Renal cortex interstitium (tissue), 11 donors: ENCODE measurements at regions not wholly inside any gene's neighbourhood (a gene's known extent, or its start where the extent isn't known, plus 50 kb on each side); places are given as distances from the start of the nearest gene placed in this dataset.

Experiments used
- DNase-seq, 11 donors: peaks; one replicate each; pipeline ENCODE4 v3.0.0-alpha.2; 2013; ENCODE audit warnings: low read depth in 9 of 11, low spot score in 4 of 11; ENCODE audit errors: extremely low read depth in 1 of 11

GRCh38 chr9:26604076-26604662, 288.4 kb downstream of the CAAP1 start:
- DNase-seq = no peak

GRCh38 chr9:26603617-26604016, 289.0 kb downstream of the CAAP1 start:
- DNase-seq = no peak

DNA sequence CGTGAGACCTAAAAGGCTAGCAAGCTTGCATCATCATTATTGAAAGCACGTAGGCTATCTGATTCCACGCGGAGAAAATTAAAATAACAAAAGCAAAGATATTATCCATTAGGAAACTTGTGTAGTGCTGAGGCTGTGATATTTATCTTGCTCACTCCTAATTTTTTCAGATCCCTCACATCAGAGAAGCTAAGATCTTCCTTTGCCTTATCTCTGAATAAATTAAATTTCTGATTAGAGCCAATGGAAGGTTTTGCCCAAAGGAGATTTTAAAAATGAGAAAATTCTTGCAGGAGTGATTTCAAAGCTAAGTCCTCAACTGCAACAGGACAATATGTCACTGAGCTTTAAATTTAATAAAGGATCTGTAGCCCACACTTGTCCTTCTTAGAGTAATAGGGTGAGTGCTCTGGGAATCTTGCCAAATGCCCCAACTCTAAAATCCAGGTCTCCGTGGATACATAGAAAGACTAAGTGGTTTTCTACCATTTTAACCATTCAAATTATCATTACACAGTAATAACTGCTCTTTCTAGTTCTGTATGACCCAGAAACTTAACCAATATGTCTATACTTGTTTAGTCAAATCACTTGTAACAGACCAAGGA, 295.0 kb downstream of the CAAP1 start:
- DNase-seq = no peak

DNA sequence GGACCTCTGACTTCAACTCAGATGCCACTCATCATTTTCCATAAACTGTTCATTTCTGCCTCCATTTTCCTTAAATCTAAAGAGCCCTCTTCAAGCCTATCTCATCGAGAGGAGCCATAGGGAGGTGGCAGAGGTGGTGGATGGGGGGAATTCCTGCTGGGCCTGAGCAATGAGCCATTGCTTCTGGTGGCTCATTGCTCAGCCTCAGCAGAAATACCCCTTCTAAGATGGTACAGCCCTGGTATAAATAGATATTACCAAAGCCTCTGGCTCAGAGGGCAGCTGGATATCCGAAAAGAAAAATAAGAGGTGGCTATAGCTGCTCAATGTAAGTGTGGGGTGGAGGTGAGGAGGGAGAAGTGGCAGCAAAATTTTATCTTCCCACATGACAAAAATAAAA, 313.5 kb downstream of the CAAP1 start:
- DNase-seq = no peak

- DNase-seq = no peak
Observed at GRCh38 chr9:26574898-26575440, 317.6 kb downstream of the CAAP1 start.

DNA sequence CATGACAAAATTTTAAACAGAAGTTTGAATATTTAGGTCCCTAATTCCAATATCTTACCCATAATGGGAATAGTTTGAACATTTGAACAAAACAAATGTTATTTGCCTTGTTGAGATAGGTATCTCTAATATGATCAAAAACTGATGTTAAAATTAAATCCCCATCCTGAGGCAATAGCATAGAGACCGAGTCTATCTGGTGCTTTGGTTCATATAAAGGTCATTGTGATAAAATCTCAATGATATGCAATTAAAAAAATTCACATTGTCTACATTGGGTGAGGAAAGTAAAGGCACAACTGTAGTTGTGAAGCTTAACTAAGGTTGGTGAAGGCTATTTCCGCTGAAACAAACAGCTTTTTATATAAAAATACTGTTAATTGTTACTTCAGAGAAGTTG, 318.3 kb downstream of the CAAP1 start:
- DNase-seq = no peak

- DNase-seq = no peak
Observed at GRCh38 chr9:26567976-26568375, 324.6 kb downstream of the CAAP1 start.

GRCh38 chr9:26566141-26566540, 326.5 kb downstream of the CAAP1 start:
- DNase-seq = no peak

DNA sequence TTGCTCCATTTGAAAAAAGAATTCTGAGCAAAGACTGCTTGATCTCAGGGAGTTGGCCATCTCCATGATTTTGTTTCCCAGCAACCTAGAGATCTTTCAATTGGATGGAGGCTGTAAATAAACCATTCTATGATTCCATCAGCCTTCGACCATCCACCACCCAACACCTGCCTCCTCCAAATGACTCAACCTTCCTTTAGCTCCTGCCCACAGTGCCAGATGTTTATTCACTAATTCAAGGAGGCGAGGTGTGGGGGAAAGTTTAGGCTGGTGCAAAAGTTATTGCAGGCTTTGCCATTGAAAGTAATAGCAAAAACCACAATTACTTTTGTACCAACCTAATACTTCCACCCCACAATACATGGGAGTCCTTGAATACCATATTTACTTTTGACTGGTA, 327.5 kb downstream of the CAAP1 start:
- no peak for DNase-seq

DNA sequence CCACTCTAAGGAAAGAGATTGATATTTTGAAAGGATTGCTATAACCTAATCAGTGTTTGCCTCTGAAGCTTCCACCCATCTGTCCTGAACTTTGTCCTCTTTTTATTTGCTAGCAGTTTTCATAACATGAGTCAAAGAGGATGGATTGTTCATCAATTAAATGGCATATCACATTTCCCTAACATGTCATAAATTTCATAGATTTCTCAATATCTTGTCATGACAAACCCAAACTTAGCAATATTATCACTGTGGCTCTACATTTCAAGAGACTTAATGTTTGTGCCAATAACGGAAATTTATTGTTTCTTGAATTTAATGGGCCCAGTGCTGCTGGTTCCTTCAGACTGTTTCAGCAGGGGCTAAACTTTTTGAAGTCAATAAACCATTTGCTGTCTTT, 330.3 kb downstream of the CAAP1 start:
- no peak for DNase-seq

- no peak for DNase-seq
Observed at GRCh38 chr9:26561928-26562327, 330.7 kb downstream of the CAAP1 start.

GRCh38 chr9:26559506-26559905, 333.1 kb downstream of the CAAP1 start:
- DNase-seq = no peak

DNA sequence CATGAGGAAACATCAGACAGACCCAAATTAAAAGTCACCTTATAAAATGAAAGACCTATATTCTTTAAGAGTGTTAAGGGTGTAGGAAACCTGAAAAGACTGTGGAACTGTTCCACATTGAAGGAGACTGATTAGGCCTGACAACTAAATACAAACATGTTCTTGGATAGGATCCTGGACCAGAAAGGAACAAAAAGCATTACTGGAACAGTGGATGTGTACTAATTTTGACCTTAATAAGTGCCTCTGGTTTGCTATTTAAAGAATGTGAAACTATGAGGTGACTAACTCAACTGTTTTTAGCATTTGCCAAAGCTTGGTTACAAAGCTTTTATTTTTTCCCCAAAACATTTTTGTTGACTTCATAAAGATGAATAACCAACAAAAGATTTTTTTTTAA, 340.6 kb downstream of the CAAP1 start:
- no peak for DNase-seq

- no peak for DNase-seq
Observed at GRCh38 chr9:26551451-26551850, 341.2 kb downstream of the CAAP1 start.

- DNase-seq = no peak
Observed at GRCh38 chr9:26548781-26549290, 343.8 kb downstream of the CAAP1 start.

DNA sequence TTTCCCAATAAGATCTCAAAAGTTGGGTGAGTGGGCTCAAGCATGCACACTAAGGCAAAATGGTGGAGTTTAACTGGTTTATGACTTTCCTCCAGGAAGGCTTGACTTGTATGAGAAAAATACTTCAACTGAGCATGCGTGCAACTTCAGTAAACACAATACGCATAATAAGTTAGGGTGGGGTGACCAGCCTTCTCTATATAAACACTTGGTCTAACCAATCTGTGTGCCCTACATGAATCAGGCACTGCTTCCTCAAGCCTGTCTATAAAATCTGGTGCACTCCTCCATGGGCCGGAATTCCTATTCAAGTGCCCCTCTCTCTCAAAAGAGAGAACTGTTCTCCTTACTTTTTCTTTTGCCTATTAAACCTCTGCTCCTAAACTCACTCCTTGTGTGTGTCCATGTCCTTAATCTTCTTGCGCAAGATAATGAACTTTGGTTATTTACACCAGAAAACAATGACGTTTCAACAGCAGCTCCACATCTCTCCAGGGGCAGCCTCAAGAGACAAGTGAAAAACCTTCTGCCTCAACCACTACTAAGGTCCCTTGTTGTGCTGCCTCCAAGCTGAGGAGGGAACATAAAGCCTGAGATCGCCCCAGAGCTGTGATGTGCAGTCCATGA, 352.6 kb downstream of the CAAP1 start:
- DNase-seq = no peak

DNA sequence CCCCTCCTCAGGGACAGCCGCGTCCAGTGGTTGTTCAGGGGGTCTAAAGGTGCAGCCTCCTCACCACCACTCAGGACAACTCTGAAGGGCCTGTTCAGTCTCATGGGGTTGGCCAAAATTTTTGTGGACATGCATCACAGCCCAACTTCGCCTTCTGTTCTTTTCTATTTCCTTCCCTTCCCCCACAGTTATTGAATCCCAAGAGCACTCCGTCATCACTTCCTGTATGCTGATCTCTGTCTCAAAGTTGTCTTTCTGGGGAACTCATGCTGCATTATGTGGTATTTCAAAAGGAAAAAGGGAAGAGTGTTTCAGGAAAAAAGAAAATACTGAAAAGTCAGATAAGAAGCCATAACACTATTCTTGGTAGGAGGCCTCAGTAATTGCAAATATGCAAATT, 355.4 kb downstream of the CAAP1 start:
- DNase-seq = no peak

DNA sequence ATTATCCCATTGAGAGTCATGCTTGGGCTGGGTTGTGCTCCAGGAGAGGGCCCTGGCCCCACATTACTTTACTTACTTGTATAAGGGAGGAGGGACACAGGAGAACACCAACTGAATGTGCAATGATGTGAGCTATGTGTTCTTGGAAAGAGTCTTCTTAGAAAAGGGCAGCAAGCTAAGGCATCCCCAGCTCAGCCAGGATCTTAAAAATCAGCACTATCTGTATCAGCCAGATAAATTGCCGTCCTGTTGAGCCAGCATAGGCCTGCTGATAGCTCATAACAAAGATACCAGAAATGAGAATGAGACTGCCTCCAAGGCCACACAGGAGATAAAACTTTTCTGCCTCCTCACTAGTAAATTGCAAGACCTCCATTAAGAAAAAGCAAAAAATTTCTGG, 357.5 kb downstream of the CAAP1 start:
- no peak for DNase-seq

DNA sequence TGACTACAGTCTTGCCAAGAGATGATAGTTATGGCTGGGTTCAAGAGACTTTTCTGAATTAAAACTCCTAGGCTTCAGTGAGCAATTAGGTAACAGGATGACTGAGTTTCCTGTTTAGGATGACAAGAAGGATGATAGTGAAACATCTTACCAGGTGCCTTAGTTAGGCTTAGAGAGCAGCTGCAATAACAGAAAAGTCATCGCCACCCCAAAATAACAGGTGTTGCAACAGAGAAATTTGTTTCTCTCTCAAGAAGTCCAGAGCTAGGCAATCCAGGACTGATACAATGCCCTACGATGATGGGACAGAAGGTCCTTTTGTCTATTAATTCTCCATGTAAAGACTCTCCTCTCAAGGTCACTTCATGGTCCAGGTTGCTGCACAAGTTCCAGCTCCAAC, 361.8 kb downstream of the CAAP1 start:
- no peak for DNase-seq

DNA sequence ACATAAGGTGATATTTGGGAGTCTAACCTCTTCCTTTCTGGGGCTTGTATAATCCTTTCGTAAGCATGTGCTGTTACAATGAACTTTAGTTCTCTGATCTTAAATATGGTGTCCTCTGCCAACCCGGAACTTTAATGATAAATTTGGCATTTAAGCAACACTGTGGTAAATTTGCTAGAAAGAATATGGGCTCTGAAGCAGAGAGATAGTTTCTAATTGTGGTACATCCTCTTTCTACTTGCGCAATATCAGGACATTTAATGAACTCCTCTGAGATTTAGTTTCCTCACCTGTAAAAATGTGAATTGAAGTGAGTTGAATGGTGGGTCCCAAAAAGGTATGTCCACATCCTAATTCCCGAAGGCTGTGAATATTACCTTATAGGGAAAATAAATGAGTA, 364.7 kb downstream of the CAAP1 start:
- no peak for DNase-seq
